ENCODE measurements at regions not wholly inside any gene's neighbourhood (a gene's known extent, or its start where the extent isn't known, plus 50 kb on each side); places are given as distances from the start of the nearest gene placed in this dataset.

DNA sequence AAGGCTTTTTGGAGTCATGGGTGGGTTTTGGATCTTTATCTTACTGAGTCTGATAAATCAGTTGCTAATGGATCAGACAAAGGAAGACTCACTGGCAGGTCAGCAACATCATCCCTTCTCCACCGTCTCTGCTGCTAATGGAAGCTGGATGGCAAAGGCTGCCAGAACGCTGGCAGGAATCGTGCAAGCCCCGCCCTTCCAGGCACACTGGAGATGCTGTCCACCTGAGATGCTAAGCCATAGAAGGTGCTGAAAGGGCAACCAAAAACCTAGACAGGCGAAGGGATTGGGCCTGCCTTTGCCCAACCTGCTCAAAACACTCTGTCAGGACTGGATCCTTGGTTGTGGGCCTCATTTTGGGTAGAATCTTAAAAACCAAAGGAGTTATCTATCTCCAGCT, 139.5 kb upstream of the FSTL4 start:
- no peak for TF ChIP-seq SP1 (IDR thresholded peaks at IDR 0.05)
- TF ChIP-seq FOXA1 (IDR thresholded peaks at IDR 0.05), result no peak
- TF ChIP-seq HDGF (IDR thresholded peaks at IDR 0.05; ENCODE audit: borderline replicate concordance), result no peak
- TF ChIP-seq FOXM1 (IDR thresholded peaks at IDR 0.05; ENCODE audit: borderline replicate concordance), result no peak
- TF ChIP-seq ZNF384 (IDR thresholded peaks at IDR 0.05), result no peak
- TF ChIP-seq FOXK2 (IDR thresholded peaks at IDR 0.05), result no peak
- no peak for TF ChIP-seq SUZ12 (IDR thresholded peaks at IDR 0.05)
- TF ChIP-seq ELF4 (IDR thresholded peaks at IDR 0.05), result no peak

Measured in HEK293T (cell line).